Neural progenitor cell (in vitro differentiated cells): ENCODE measurements at regions not wholly inside any gene's neighbourhood (a gene's known extent, or its start where the extent isn't known, plus 50 kb on each side); places are given as distances from the start of the nearest gene placed in this dataset.

ENCODE experiments used
- CTCF ChIP-seq: fragments of 200-600 bp; sonication (generic); IDR thresholded peaks from 2 replicates; pipeline ENCODE4 v1.5.1; 2017; ENCODE audit warnings: antibody characterized with exemption, mild to moderate bottlenecking
- EZH2 ChIP-seq: fragments of 200-600 bp; sonication (generic); IDR thresholded peaks from 2 replicates; pipeline ENCODE4 v1.6.1; 2017; ENCODE audit warnings: antibody characterized with exemption, mild to moderate bottlenecking, moderate library complexity
- EZH2phosphoT487 ChIP-seq: fragments of 200-600 bp; sonication (generic); IDR thresholded peaks from 2 replicates; pipeline ENCODE4 v1.6.1; 2017; ENCODE audit warnings: antibody characterized with exemption

GRCh38 chrX:20796450-20796849, 529.7 kb upstream of the RPS6KA3 start:
- no peak for TF ChIP-seq CTCF
- no peak for TF ChIP-seq EZH2phosphoT487
- TF ChIP-seq EZH2 = no peak
